Loucy (cell line): ENCODE measurements at regions not wholly inside any gene's neighbourhood (a gene's known extent, or its start where the extent isn't known, plus 50 kb on each side); places are given as distances from the start of the nearest gene placed in this dataset.

ENCODE experiments used
- H2AFZ ChIP-seq: fragments of 200-600 bp; sonication (generic); 2 replicates; pipeline ENCODE4 v1.6.0; 2016; ENCODE audit warnings: antibody characterized with exemption, mild to moderate bottlenecking, low read length, moderate library complexity
- H3F3A ChIP-seq: fragments of 200-600 bp; 2 replicates; pipeline ENCODE4 v1.6.0; 2016; ENCODE audit warnings: antibody characterized with exemption, low read depth, mild to moderate bottlenecking
- H3K27me3 ChIP-seq: fragments of 200-600 bp; sonication (generic); 2 replicates; pipeline ENCODE4 v1.6.1; 2014; ENCODE audit warnings: low read length, mild to moderate bottlenecking; ENCODE audit not compliant: insufficient read depth, poor library complexity, severe bottlenecking
- H3K36me3 ChIP-seq: fragments of 200-600 bp; sonication (generic); 2 replicates; pipeline ENCODE4 v1.6.1; 2016; ENCODE audit warnings: low read length; ENCODE audit not compliant: insufficient read depth
- H3K4me1 ChIP-seq: fragments of 200-600 bp; sonication (generic); 2 replicates; pipeline ENCODE4 v1.5.1; 2014; ENCODE audit warnings: low read length, mild to moderate bottlenecking; ENCODE audit not compliant: insufficient read depth, poor library complexity, severe bottlenecking
- H3K4me2 ChIP-seq: fragments of 200-600 bp; sonication (generic); 2 replicates; pipeline ENCODE4 v1.6.0; 2014; ENCODE audit warnings: antibody characterized with exemption, low read length, low read depth, mild to moderate bottlenecking; ENCODE audit not compliant: poor library complexity, severe bottlenecking
- H3K4me3 ChIP-seq: fragments of 200-600 bp; sonication (generic); 2 replicates; pipeline ENCODE4 v1.5.1; 2014; ENCODE audit warnings: low read length, mild to moderate bottlenecking, mixed read lengths; ENCODE audit not compliant: poor library complexity, severe bottlenecking
- H3K79me2 ChIP-seq: fragments of 200-600 bp; sonication (generic); 2 replicates; pipeline ENCODE4 v1.6.1; 2014; ENCODE audit warnings: low read length; ENCODE audit not compliant: insufficient read depth
- H3K9ac ChIP-seq: fragments of 200-600 bp; sonication (generic); 2 replicates; pipeline ENCODE4 v1.6.0; 2014; ENCODE audit warnings: mild to moderate bottlenecking, low read depth, low read length, moderate library complexity; ENCODE audit not compliant: poor library complexity, severe bottlenecking
- H3K9me2 ChIP-seq: fragments of 200-600 bp; sonication (generic); replicated peaks from 2 replicates; pipeline ENCODE4 v1.6.1; 2016; ENCODE audit warnings: low read depth, low read length, mixed read lengths
- H3K9me3 ChIP-seq: fragments of 200-600 bp; sonication (generic); 2 replicates; pipeline ENCODE4 v1.6.1; 2014; ENCODE audit warnings: mild to moderate bottlenecking, antibody characterized with exemption, low read length, low read depth; ENCODE audit not compliant: insufficient read depth
- H4K20me1 ChIP-seq: fragments of 200-600 bp; sonication (generic); 2 replicates; pipeline ENCODE4 v1.6.0; 2014; ENCODE audit warnings: antibody characterized with exemption, low read length, mild to moderate bottlenecking; ENCODE audit not compliant: insufficient read depth, poor library complexity, severe bottlenecking
- CTCF ChIP-seq: fragments of 200-600 bp; sonication (generic); conservative IDR thresholded peaks from 2 replicates; pipeline ENCODE4 v1.5.1; 2014; ENCODE audit warnings: mild to moderate bottlenecking, antibody characterized with exemption, low read length
- EZH2phosphoT487 ChIP-seq: fragments of 200-600 bp; IDR thresholded peaks from 2 replicates; pipeline ENCODE4 v1.6.1; 2018; ENCODE audit warnings: antibody characterized with exemption, mild to moderate bottlenecking, moderate library complexity, borderline replicate concordance

- no peaks in the 10 kb centered on the region for H3K36me3 ChIP-seq
- no peaks in the 10 kb centered on the region for H3K9me2 ChIP-seq
- TF ChIP-seq EZH2phosphoT487 (no peak), CTCF (no peak)
- no peak overlapping the region for H3K4me3 ChIP-seq
- H3K9me3 ChIP-seq = no peaks in the 10 kb centered on the region
- no peak overlapping the region for H3K9ac ChIP-seq
- H3K4me1 ChIP-seq = no peaks in the 10 kb centered on the region
- no peaks in the 10 kb centered on the region for H3K27me3 ChIP-seq
- H2AFZ ChIP-seq = no peak overlapping the region
- no peaks in the 10 kb centered on the region for H3F3A ChIP-seq
- H4K20me1 ChIP-seq = no peaks in the 10 kb centered on the region
- H3K79me2 ChIP-seq = no peaks in the 10 kb centered on the region
- H3K4me2 ChIP-seq = no peak overlapping the region
Measured at GRCh38 chr2:121858847-121859246, 103.4 kb downstream of the TSN start.

DNA sequence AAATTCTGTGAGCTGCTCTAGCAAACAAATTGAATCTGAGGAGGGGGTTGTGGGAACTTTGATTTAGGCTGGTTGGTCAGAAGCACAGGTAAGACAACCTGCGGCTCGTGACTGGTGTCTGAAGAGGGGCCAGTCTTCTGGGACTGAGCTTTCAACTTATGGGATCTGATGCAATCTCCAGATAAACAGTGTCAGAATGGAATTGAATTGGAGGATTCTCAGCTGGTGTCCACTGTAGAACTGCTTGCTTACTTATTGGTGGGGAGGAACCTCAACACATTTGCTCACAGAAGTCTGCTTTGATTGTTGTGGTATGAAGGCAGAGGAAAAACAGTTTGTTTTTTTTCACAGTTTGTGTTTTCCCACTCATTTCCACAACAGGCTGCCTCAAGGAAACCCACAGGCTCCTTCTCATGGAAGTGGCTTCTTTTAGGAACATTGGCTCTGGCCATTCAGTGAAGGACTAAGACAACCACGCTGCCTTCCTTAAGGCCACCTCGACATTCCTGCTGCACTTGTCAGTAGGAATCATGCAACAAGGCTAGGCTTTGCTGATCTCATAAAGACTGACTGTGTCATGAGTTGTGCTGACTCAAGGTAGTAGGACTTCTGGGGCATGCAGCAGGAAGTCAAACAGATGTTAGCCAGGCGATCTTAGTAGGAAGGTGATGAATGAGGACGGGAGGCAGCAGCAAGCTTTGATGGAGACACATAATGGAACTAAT, 104.7 kb downstream of the TSN start:
- Histone ChIP-seq H3K79me2 (no peaks in the 10 kb centered on the region), H3K9me2 (no peaks in the 10 kb centered on the region), H2AFZ (no peak overlapping the region), H3K4me2 (no peak overlapping the region), H3K4me3 (no peak overlapping the region), H3K9ac (no peak overlapping the region), H3K36me3 (no peaks in the 10 kb centered on the region), H3K9me3 (no peaks in the 10 kb centered on the region), H3K4me1 (no peaks in the 10 kb centered on the region), H3K27me3 (no peaks in the 10 kb centered on the region), H4K20me1 (no peaks in the 10 kb centered on the region), H3F3A (no peaks in the 10 kb centered on the region)
- TF ChIP-seq EZH2phosphoT487 = no peak
- TF ChIP-seq CTCF = no peak

- Histone ChIP-seq H2AFZ (no peak overlapping the region), H3K4me3 (no peak overlapping the region), H4K20me1 (no peaks in the 10 kb centered on the region), H3K27me3 (no peaks in the 10 kb centered on the region), H3F3A (no peaks in the 10 kb centered on the region), H3K4me2 (no peak overlapping the region), H3K4me1 (no peaks in the 10 kb centered on the region), H3K79me2 (no peaks in the 10 kb centered on the region), H3K9ac (no peak overlapping the region), H3K9me2 (no peaks in the 10 kb centered on the region), H3K9me3 (no peaks in the 10 kb centered on the region), H3K36me3 (no peaks in the 10 kb centered on the region)
- TF ChIP-seq EZH2phosphoT487 (no peak), CTCF (no peak)
Measured at GRCh38 chr2:121860758-121861227, 105.3 kb downstream of the TSN start.
